Karpas-422 (cell line): ENCODE measurements at regions not wholly inside any gene's neighbourhood (a gene's known extent, or its start where the extent isn't known, plus 50 kb on each side); places are given as distances from the start of the nearest gene placed in this dataset.

Experiments
- DNase-seq: peaks from one replicate; pipeline ENCODE4 v3.0.0-alpha.2; 2015
- H2AFZ ChIP-seq: fragments of 200-600 bp; sonication (generic); 2 replicates; pipeline ENCODE4 v1.6.1; 2014; ENCODE audit warnings: antibody characterized with exemption, low read length, mixed read lengths
- H3K27ac ChIP-seq: fragments of 200-600 bp; sonication (generic); 2 replicates; pipeline ENCODE4 v1.5.1; 2014; ENCODE audit warnings: mild to moderate bottlenecking, low read length, moderate library complexity
- H3K27me3 ChIP-seq: fragments of 200-600 bp; sonication (generic); 2 replicates; pipeline ENCODE4 v1.6.1; 2014; ENCODE audit warnings: low read length, mixed read lengths
- H3K36me3 ChIP-seq: fragments of 200-600 bp; sonication (generic); 2 replicates; pipeline ENCODE4 v1.6.1; 2014; ENCODE audit warnings: low read length, mixed read lengths; ENCODE audit not compliant: insufficient read depth
- H3K4me1 ChIP-seq: fragments of 200-600 bp; sonication (generic); 2 replicates; pipeline ENCODE4 v1.6.1; 2014; ENCODE audit warnings: mild to moderate bottlenecking, low read length, mixed read lengths
- H3K4me2 ChIP-seq: fragments of 200-600 bp; sonication (generic); 2 replicates; pipeline ENCODE4 v1.6.1; 2014; ENCODE audit warnings: low read length, low read depth, mild to moderate bottlenecking; ENCODE audit not compliant: poor library complexity, severe bottlenecking
- H3K4me3 ChIP-seq: fragments of 200-600 bp; sonication (generic); 2 replicates; pipeline ENCODE4 v1.5.1; 2014; ENCODE audit warnings: mild to moderate bottlenecking, antibody characterized with exemption, low read length, mixed read lengths
- H3K79me2 ChIP-seq: fragments of 200-600 bp; sonication (generic); 2 replicates; pipeline ENCODE4 v1.6.1; 2014; ENCODE audit warnings: mild to moderate bottlenecking, low read length, mixed read lengths
- H3K9ac ChIP-seq: fragments of 200-600 bp; sonication (generic); 2 replicates; pipeline ENCODE4 v1.6.0; 2014; ENCODE audit warnings: low read length
- H3K9me2 ChIP-seq: fragments of 200-600 bp; sonication (generic), shearing (Covaris generic); replicated peaks from 2 replicates; pipeline ENCODE4 v1.6.0; 2014; ENCODE audit warnings: mild to moderate bottlenecking, low read length, moderate library complexity; ENCODE audit not compliant: insufficient read depth
- H3K9me3 ChIP-seq: fragments of 300-700, 200-600 bp; sonication (generic); 2 replicates; pipeline ENCODE4 v1.6.1; 2014; ENCODE audit warnings: low read length, mixed read lengths
- H4K20me1 ChIP-seq: fragments of 200-600 bp; sonication (generic); 2 replicates; pipeline ENCODE4 v1.6.1; 2014; ENCODE audit warnings: mild to moderate bottlenecking, antibody characterized with exemption, low read length, low read depth; ENCODE audit not compliant: insufficient read depth

GRCh38 chr9:2923766-2924379, 80.0 kb upstream of the PUM3 start:
- no peak overlapping the region for H2AFZ ChIP-seq
- no peaks in the 10 kb centered on the region for H3K79me2 ChIP-seq
- no peak for DNase-seq
- H3K27me3 ChIP-seq, result no peaks in the 10 kb centered on the region
- no peak overlapping the region for H3K9ac ChIP-seq
- no peak overlapping the region for H3K4me3 ChIP-seq
- H3K4me2 ChIP-seq, result no peak overlapping the region
- no peaks in the 10 kb centered on the region for H3K4me1 ChIP-seq
- H3K27ac ChIP-seq, result no peak overlapping the region
- no peaks in the 10 kb centered on the region for H3K9me3 ChIP-seq
- no peaks in the 10 kb centered on the region for H4K20me1 ChIP-seq
- no peaks in the 10 kb centered on the region for H3K36me3 ChIP-seq
- H3K9me2 ChIP-seq, result no peaks in the 10 kb centered on the region

DNA sequence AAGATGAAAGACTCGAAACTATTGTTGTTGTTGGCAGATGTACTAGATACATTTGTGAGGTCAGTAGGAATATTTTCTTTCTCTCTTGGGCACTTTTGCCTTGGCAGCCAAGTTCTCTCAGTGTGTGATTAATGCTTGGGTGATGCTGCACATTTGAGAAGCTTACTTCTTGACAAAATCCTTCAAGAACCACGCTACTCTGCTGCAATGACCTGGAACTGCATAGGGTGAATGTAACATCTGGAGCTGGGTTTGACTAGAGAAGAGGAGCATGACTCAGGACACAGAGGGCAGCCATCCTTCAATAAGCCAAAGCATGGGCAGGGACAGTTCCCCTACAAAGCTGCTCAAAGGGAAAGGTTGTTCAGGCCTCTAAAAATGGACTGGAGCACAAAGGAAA, 75.5 kb upstream of the PUM3 start:
- no peaks in the 10 kb centered on the region for H3K9me3 ChIP-seq
- no peak overlapping the region for H3K4me2 ChIP-seq
- no peaks in the 10 kb centered on the region for H3K79me2 ChIP-seq
- no peak overlapping the region for H3K27ac ChIP-seq
- H3K9ac ChIP-seq, result no peak overlapping the region
- H3K9me2 ChIP-seq, result no peaks in the 10 kb centered on the region
- DNase-seq, result no peak
- no peak overlapping the region for H3K4me3 ChIP-seq
- no peaks in the 10 kb centered on the region for H3K27me3 ChIP-seq
- H3K4me1 ChIP-seq, result no peaks in the 10 kb centered on the region
- no peak overlapping the region for H2AFZ ChIP-seq
- no peaks in the 10 kb centered on the region for H4K20me1 ChIP-seq
- H3K36me3 ChIP-seq, result no peaks in the 10 kb centered on the region

DNA sequence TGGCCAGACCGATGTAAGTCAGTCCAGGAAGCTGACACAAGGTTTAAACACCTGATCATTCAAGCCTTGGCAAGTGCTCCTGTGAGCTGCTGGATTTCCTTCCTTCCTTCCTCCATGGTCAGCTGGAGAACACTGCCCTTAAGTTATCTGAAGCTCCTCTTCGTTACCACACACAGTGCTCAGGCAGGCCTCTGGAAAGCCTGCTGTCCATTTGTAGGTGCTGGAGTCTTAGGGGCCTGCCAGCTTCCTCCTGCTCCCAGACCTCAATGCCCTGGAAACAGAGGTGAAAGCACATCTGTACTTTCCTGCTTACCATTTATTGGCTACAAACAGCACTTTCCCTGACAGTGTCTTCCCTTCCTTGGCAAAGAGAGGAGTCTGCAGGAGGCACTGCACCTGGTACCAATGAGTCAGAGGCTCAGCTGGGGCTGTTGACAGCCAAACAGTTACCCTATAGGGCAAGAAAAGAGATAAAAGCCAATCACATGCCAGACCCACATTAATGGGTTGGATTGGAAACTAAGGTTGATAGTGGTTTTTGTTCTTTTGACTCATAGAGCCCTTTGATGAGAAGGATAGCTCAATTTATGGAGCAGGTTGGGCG, 72.6 kb upstream of the PUM3 start:
- Histone ChIP-seq H3K36me3 (no peaks in the 10 kb centered on the region), H2AFZ (no peak overlapping the region), H3K9me3 (no peaks in the 10 kb centered on the region), H3K27me3 (no peaks in the 10 kb centered on the region), H3K4me1 (no peaks in the 10 kb centered on the region), H3K9ac (no peak overlapping the region), H3K4me2 (no peak overlapping the region), H3K79me2 (no peaks in the 10 kb centered on the region), H3K27ac (no peak overlapping the region), H3K4me3 (no peak overlapping the region), H4K20me1 (no peaks in the 10 kb centered on the region), H3K9me2 (no peaks in the 10 kb centered on the region)
- DNase-seq, result no peak

- H3K4me3 ChIP-seq, result no peak overlapping the region
- H4K20me1 ChIP-seq, result no peaks in the 10 kb centered on the region
- no peaks in the 10 kb centered on the region for H3K27me3 ChIP-seq
- no peaks in the 10 kb centered on the region for H3K9me2 ChIP-seq
- H3K36me3 ChIP-seq, result no peaks in the 10 kb centered on the region
- no peaks in the 10 kb centered on the region for H3K9me3 ChIP-seq
- H2AFZ ChIP-seq, result no peak overlapping the region
- DNase-seq, result no peak
- no peaks in the 10 kb centered on the region for H3K4me1 ChIP-seq
- H3K4me2 ChIP-seq, result no peak overlapping the region
- H3K27ac ChIP-seq, result no peak overlapping the region
- H3K9ac ChIP-seq, result no peak overlapping the region
- H3K79me2 ChIP-seq, result no peaks in the 10 kb centered on the region
These were observed 69.1 kb upstream of the PUM3 start for GRCh38 chr9:2913026-2913425.

DNA sequence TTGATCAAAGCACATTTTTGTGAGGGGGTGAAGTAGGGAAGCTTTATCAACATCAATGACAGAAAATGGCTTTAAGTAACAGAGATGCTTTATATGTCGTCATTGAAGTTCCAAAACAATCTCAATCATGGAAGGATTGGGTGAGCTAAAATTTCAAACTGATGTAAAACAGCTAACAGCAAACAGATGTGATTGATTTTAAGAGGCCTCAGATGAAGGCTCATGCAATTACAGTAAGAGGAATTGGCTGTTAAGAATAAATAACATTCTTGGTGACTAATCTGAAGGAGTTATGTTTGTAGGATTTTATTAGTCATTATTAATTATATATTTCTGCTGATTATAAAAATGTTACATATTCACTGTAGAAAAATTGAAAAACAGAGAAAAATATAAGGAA, 63.5 kb upstream of the PUM3 start:
- H3K4me1 ChIP-seq, result no peaks in the 10 kb centered on the region
- no peak overlapping the region for H3K4me2 ChIP-seq
- H3K9ac ChIP-seq, result no peak overlapping the region
- no peak overlapping the region for H3K27ac ChIP-seq
- H3K79me2 ChIP-seq, result no peaks in the 10 kb centered on the region
- no peaks in the 10 kb centered on the region for H4K20me1 ChIP-seq
- no peaks in the 10 kb centered on the region for H3K36me3 ChIP-seq
- H3K27me3 ChIP-seq, result no peaks in the 10 kb centered on the region
- no peak for DNase-seq
- H2AFZ ChIP-seq, result no peak overlapping the region
- no peak overlapping the region for H3K4me3 ChIP-seq
- no peaks in the 10 kb centered on the region for H3K9me3 ChIP-seq
- no peaks in the 10 kb centered on the region for H3K9me2 ChIP-seq

- no peak for DNase-seq
- Histone ChIP-seq H3K27me3 (no peaks in the 10 kb centered on the region), H3K4me3 (no peak overlapping the region), H3K79me2 (no peaks in the 10 kb centered on the region), H3K9ac (no peak overlapping the region), H3K9me3 (no peaks in the 10 kb centered on the region), H2AFZ (no peak overlapping the region), H3K9me2 (no peaks in the 10 kb centered on the region), H3K27ac (no peak overlapping the region), H3K4me1 (no peaks in the 10 kb centered on the region), H4K20me1 (no peaks in the 10 kb centered on the region), H3K36me3 (no peaks in the 10 kb centered on the region), H3K4me2 (no peak overlapping the region)
These were observed 60.5 kb upstream of the PUM3 start for GRCh38 chr9:2904242-2904930.
